Islet precursor cell (in vitro differentiated cells): ENCODE measurements at regions not wholly inside any gene's neighbourhood (a gene's known extent, or its start where the extent isn't known, plus 50 kb on each side); places are given as distances from the start of the nearest gene placed in this dataset.

Source experiments
- DNase-seq: peaks from one replicate; pipeline ENCODE4 v3.0.0-alpha.2; 2018

DNA sequence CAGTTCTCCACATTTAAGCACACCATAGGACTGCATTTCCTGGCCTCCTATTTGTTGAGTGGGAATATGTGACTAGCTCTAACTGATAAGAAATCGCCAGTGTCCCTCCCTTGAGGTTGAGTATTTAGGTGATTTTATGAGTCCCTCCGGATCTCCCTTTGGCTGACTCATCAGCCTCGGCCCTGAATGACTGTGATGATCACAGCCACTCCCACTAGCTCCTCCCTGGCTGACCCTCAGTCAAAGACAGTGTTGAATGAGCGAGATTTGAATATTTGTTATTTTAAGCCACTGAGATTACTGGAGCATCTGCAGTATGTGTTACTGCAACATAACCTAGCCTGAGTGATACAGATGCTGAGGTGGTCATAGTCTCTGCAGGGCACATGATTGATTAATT, 515.3 kb downstream of the EPHB1 start:
- peak; percentile 80 for DNase-seq

DNA sequence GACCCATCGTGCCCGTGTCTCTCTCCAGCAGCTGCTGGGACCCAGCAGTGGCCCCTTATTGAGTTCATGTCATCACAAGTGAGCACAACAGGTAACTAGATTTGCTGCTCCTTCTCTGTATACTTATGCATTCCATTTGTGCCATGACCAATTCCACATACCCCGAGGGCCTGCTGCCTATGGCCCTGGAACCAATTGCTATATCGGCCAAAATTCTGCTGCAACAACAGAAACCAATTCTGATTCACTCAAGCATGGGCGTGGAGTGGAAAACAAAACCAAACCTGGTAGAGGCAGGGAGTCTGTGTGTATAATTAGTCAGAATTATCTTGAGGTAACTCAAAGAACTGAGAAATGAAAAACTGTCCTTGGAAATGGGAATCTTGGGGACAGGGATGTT, 516.6 kb downstream of the EPHB1 start:
- DNase-seq: no peak

DNA sequence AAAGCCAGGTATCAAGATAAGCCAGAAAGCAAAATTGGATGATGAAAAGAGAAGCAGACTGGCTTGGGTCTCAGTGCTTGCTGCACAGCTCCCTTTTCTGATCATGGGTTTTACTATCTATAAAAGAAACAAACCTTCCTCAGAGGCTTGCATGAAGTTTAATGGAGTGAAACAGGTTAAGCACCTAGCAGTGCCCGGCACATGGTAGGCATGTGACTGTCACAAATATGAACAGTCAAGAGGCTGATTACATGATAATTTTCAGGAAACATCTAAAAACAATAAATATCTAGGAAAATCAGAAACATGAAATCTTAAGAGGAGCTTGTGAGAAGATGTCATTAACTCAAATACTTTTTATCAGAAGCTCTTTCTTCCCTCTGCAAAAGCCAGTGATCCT, 519.2 kb downstream of the EPHB1 start:
- no peak for DNase-seq

DNA sequence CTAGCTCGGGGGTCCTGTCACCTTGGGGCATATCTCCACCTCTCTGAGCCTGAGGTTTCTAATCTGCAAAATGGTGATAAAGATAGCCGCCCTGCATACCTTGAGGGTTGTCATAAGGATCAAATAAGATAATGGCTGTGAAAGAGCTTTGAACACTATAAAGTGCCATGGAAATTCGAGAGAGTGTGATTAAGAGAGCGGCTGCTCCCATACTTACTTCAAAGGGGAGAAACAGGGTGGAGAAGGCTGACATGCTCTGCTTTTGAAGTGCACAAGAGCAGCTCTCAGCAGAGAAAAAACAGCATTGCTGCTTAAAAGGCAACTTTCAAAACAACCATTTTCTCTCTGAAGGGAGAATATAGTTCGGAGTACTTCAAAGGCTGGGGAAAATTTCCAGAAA, 529.2 kb downstream of the EPHB1 start:
- no peak for DNase-seq

DNA sequence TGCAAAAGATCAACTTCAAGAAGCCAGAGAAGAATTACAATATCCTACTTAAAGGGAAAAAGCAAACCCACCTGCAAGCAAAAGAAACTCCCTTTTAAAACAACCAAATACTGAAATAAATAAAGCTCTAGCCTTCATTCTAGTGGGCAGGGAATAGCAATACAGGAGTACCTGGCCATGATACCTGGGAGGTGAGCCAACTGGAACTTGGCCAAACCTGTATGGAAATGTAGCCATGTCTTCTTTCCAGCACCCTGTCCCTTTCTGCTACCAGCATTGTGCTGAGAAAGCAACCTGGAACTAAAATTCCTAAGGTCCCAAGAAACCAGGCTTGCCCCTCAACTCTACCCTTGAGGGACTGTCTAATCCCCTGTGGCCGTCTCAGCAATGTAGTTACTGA, 530.0 kb downstream of the EPHB1 start:
- no peak for DNase-seq

DNA sequence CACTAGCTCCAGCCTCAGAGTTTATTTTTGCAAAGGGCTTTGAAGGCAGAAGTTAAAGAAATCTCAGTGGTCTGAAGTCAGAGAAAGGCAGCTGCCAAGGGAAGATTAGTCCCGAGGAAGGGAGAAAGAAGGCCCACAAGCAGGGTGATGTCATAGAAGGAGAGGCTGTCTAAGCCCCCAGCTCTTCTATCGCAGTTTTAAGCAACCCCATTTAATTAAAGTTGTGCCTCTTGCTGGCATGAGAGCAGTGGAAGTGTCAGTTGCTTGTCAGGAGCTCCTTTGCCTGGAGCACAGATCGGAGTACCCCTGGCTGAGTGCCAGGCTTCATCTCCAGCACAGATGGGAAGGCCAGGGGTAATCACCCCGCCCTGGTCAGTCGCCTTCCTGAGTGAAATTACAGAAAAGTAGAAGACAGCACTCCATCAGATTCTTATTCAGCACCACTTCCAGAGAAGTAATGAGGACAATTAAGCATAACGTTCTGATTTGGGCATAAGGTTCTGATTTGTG, 530.7 kb downstream of the EPHB1 start:
- DNase-seq: no peak

DNA sequence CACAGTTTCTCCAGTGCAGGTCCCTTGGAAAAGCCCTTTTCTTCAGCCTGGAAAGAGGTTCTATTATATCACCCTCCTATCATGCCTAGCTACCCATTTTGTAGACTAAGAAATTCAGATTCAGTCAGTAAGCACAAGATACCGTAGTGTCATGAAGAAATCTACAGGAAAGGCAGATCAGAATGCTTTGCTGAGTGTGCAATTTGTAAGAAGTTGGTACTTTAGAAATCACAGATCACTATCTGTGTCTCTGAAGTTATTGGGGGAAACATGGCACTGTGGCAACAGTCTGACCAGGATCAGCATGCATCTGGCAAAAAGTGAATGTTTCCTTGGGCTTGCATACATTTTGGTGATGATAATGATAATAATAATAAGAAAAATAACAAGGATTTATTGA, 531.8 kb downstream of the EPHB1 start:
- no peak for DNase-seq

DNA sequence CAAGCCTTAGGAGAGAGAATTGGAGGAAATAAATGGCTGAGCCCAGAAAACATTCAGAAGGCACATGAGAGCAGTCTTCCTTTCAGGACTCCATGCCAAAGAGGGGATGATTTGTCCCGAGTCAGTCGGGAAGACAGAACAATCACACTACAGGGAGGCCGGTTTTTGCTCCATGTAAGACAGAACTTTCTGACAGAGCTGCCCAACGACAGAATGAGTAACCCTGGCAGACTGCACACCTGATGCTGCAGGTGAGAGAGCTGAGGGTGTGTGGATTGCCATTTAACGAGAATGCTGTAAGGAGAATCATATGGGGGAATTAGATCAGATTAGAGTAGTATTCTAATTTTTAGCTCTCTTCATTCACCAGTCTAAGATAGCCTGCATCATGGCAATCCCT, 533.0 kb downstream of the EPHB1 start:
- DNase-seq: no peak

DNA sequence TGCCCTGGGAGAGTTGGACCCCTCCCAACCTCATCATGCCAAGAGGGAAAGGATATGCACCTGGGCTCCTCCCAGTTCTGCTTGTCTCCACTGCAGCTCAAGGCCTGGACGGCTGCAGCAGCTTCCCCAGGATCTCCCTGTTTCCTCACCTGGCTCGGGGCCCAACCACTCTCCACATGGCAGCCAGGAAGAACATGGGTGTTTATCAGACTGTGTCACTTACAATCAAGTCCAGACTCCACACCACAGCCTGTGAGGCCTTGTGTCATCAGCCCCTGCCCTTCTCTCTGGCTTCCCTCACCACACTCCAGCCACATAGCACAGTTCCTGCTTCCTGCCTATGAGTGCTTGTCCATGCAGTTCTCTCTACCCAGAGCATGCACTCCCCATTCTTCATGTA, 534.4 kb downstream of the EPHB1 start:
- no peak for DNase-seq

DNA sequence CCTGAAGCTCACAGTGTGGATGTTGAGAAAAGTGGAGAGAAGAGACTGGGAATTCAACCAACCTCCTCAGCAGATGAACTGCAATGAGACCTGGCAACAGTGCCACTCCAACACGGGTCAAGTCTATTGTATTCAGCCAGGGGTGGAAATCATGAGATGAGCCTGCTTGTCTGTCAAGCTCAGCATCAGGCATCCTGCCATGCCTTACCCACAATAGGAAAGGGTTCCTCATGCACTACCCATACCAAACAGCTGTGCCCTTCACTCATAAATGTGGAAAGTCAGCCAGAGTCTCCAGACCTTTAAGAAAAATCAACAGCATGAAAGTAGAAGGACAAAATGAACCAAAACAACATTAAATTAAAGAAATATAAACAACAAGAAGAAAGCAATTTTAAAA, 542.1 kb downstream of the EPHB1 start:
- DNase-seq: no peak

DNA sequence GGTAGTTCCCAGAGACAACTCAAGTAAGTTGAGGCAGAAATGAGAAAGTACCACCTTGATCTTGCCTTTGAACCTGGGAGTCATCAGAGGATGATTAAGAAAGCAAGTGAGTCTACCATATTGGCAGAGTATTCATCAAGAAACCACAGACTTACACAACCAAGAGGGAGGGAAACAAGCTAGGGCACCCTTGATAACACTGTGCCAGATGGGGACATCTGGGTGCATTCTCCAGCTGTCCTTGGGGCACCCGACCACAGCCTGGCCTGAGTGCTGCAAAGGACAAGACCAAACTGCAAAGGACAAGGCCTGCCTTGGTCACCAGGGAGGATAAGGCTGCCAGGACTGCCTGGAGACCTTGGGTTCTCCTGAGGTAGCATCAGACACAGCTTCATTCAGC, 553.6 kb downstream of the EPHB1 start:
- DNase-seq: no peak

DNA sequence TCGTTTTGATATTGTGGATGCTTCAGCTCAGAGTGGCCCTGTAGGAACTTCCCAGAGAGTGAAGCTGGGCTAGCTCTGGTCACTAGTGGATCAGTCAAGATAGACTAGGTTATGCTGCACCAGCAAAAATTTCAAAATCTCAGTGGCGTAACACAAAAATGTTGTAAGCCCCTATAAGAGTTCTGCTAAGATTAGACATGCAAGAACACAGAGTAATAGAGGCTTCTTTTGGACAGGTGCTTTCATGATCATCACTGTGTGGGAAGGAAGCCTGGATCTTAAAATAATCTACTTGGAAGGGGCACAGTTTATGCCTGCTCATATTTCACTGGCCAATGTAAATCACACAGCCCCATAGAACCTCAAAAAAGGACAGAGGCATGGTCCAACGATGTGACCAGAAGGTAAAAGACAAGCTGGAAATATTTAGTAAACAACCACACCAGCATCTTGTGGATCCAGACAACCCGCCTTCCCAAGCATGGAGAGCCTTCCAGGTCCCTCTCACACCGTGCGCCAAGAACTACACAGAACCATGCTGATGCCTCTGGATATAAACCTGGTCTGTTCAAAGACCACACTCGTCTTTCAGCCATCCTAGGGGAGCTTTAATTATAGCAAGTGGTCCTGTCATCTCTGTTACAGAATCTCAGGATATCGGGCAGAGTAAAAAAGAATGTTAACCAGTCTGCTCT, 554.3 kb downstream of the EPHB1 start:
- no peak for DNase-seq

DNA sequence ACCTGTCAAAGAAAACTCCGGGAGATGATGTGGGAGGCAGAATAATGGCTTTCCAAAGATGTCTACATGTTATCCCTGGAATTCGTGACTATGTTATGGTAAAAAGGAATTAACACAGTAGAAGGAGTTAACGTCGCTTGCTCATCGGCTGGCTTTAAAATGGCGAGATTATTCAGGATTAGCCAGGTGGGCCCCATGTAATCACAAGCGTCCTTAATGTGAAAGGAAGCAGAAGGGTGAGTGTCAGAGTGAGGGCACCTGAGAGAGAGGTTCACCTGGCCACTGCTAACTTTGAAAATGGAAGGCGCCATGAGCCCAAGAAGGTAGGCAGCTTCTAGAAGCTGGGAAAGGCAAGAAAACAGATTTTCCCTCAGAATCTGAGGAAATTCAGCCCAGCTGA, 557.2 kb downstream of the EPHB1 start:
- DNase-seq: no peak

DNA sequence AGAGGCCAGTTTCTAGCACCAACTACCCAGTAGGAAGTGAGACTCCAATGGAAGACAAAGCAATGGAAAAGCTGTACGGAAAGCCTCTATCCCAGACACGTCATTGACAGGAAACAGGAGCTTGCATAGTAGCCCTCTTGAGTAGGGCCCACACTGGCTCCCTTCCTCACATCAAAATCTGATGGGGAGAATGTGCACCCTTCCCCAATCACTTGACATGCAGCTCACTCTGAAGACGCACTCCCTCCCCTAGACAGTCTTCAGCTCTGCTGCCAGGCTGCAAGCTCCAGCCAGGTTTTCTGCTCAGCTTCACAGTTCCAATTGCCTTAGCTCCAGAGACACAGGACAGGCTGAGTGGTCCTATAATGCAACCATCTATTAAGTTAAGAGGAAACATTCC, 567.8 kb downstream of the EPHB1 start:
- DNase-seq: no peak

DNA sequence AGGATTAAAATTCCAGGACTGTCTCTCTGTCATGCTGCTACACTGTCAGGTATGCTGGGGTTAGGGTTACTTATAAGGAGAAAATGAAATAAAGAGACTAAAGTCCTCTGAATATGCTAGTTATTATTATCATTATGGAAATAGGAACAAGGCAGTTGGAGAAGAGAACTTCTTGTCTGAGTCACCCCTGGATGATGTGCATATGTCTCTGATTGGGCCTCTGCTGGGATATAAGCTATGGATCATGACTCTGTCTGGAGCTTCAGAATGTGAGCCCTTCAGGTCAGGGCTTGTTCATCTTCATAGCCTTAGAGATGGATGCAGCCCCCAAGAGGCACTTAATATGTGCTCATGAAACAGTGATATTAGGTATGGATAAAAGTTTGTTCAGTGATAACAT, 569.6 kb downstream of the EPHB1 start:
- DNase-seq: no peak

DNA sequence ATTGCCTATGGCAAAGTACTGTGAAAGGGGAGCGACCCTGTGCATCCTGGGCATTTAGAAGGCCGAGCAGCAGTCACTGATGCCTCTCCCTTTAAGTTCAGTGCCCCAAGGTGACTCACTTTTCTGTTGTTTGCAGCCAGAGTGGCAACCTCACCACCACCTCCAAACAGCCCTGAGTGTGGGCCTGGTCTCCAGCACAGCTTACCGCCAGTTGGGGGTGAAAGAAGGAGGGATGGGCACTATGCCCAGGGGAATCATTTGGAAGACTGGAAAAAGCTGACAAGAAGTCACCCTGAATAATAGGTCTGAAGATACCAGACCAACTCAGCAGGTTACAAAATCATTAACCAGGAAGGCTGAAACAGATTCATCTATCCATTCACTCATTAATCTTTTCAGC, 571.8 kb downstream of the EPHB1 start:
- no peak for DNase-seq

DNA sequence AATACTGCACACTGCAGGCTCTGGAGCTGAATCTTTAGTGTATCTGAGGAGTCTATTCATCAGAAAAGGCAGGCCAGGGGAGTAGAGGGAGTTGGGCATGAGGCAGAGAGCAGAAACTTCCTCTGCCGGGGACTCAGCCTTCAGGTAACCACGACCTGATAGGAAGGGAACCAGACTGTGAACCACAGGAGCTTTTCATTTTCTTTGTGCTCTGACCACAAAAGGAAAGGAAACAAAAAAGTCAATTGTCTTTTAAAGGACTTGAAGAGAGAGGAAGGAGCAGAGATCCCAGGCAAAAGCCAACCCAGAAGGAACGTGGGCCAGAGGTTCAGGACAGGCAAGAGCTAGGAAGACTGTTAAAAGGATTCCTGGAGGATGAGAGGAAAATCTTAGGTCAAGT, 573.3 kb downstream of the EPHB1 start:
- peak; percentile 72 for DNase-seq

DNA sequence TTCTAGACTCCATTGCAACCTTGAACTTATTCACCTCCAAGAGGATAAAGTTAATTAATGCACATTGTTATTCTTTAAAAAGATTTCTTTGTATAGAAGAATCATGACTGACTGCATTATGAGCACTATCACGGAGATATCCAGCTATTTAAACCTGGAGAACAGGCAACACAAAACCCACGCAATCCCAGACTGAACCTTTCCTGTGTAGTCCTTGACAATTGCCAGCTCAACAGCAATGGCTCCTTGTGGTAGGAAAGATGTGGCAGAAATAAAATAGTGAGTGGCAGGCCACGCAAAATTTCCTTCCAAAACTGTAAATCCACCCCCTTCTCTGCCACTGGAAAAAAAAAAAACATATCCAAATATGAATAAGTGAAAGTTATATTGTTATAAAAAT, 573.7 kb downstream of the EPHB1 start:
- DNase-seq: no peak

DNA sequence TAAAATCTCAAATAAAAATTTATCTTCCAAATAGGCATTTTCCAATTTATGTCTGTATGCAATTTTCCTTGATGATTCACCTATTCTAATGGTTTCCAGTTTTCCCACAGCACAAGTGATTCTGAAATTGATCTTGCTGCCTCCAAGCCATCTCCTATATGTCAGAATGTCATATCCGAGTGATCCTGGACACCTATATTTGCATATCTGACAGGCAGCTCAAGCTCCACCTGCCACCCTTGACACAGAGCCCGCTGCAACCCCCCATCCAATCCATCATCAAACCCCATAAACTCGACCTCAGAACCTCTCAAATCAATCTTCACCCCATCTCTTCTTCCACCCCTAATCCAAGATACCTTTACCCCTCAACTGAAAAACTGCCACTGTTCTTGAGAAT, 579.5 kb downstream of the EPHB1 start:
- no peak for DNase-seq

DNA sequence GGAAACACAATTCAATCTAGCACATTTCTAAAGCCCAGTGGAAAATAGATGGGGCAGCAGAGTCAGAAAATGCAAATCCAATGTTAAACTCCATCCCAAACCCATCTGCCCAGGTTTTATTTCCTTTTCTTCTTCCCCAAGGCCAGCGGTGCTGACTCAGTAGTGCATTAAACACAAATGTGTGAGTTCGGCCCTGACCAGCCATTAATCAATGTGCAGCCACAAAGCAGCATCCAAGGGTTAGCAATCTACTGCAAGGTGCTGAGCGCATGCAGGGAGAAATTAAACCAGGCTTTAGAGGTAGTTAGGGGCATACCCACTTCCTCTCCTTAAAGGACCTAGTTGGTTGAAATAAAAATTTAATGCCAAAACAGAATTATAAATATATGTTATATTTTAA, 583.3 kb upstream of the PPP2R3A start:
- no peak for DNase-seq

DNA sequence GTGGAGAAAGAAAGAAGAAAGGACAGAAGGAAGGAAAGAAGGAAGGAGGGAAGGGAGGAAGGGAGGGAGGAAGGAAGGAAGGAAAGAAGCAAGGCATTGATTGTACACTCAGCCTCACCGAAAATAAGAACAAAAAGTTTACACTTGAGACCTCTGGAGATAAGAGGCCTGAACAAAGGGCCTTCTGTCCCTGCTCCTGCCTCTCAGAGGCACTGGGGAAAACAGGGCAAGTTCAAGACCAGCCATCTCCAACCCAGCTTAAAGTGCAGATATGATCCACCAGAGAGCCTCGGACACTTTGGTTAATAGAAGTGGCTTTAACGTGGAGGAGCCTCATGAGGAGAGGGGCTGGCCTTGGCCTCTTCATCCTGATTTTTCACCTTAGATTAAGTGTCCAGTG, 582.9 kb upstream of the PPP2R3A start:
- no peak for DNase-seq

DNA sequence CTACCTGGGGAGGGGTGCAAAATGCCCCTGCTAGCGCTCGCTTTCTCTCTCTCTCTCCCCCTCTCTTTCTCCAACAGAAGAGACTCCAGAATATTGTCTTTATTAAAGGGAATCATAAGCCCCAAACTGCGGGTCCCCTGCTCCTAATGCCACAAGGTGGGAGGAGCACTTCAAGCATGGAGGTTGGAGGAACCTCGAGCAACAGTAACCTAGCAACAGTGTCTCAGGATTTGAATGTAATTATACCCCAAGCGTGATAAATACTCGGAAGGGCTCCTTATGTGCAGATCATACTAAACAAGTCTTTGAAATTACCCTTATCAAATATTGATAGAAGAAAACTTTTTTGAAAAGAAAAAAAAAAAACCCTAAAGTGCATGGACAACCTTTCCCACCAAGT, 582.2 kb upstream of the PPP2R3A start:
- DNase-seq: no peak

DNA sequence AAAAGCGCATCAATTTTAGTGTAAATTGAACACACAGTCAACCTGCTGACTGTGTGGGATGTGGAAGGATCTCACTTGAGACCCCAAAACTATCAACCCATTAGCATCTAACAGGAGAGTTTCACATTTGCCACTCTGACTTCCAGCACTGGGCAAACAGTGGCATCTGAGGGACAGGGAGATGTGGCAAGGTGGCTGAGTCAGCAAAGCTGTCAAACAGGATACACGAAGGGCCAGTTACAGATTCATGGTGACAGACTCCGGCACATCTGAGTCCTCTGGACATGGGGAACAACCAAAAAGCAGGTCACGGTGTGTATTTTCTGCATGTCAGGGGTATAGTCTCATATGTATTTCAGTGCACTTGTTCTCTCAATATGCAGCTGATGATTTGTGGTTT, 573.4 kb upstream of the PPP2R3A start:
- DNase-seq: no peak

DNA sequence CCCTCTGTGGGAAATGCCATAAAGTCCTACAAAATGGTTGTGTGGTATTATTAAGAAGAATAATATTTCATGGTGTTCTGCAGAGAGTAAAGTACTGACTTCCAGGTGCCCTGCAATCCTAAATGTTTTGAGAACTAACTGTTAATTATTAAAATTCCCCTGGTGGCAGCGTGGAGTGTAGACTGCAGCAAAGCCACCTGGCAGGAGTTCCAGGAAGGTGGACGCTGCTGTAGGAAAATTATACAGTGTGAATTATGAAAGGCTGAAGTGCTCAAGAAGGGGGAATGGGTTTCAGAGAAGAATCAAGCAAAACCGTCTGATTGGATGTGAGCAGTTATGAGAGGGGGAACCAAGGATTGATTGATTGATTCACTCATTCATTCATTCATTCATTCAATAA, 572.4 kb upstream of the PPP2R3A start:
- DNase-seq: no peak

DNA sequence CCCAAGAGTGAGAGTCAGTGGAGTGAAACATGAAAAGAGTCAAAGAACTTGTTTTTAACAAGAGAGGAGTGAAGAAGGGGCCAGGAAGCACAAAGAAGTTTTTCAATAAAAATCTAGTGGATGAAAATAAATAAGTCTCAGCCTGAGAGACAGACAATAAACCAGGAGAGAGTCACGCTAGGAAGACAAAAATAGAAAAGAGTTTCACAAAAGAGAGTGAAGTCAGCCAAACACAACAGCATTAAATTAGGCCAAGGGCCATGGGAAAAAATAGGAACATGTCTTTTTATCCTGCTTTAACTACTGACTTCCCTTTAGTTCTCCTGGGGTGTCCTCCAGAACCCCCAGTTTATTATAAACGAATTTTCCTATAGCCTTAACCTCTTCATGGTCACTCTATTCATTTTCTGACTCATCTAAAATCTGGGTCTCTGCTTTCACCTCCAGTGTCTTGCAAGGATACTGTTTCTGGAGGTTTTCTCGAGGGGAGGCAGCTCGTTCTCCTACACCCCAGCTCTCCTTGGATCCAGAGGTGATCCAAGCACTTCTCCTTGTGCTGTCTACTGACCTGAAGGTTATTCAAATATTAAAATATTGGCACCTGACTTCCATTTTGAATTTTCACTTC, 571.5 kb upstream of the PPP2R3A start:
- no peak for DNase-seq
